Right lobe of liver (tissue), 6 donors: ENCODE measurements at regions not wholly inside any gene's neighbourhood (a gene's known extent, or its start where the extent isn't known, plus 50 kb on each side); places are given as distances from the start of the nearest gene placed in this dataset.

Source experiments
- ATAC-seq, 4 donors: fragments of 200-7000 bp; cut with Tn5 transposase; one replicate each; pipeline ENCODE4 v1.9.1; 2020; ENCODE audit warnings: mild to moderate bottlenecking in 4 of 4, moderate library complexity in 4 of 4
- DNase-seq, 3 donors: peaks; one replicate each; pipeline ENCODE4 v3.0.0-alpha.2; 2020
- H3K27ac ChIP-seq, 3 donors: fragments of 200-600 bp; one replicate each; pipeline ENCODE4 v1.8.0; 2022
- H3K27me3 ChIP-seq, 2 donors: fragments of 200-600 bp; one replicate each; pipeline ENCODE4 v1.8.0; 2022
- H3K36me3 ChIP-seq, 4 donors: fragments of 200-600 bp; sonication (generic) in 1 of 4; one replicate each; pipeline versions ENCODE4 v1.5.1 to v1.8.0; 2017 to 2022; ENCODE audit warnings: control low read depth in 1 of 4
- H3K4me1 ChIP-seq, 4 donors: fragments of 200-600 bp; sonication (generic) in 1 of 4; one replicate each; pipeline versions ENCODE4 v1.5.1 to v1.8.0; 2017 to 2022; ENCODE audit warnings: control low read depth in 1 of 4
- H3K4me3 ChIP-seq, 3 donors: fragments of 200-600 bp; one replicate each; pipeline ENCODE4 v1.8.0; 2022
- H3K9me3 ChIP-seq, 4 donors: fragments of 200-600 bp; sonication (generic) in 1 of 4; one replicate each; pipeline versions ENCODE4 v1.5.1 to v1.8.0; 2017 to 2022; ENCODE audit warnings: control low read depth in 1 of 4
- POLR2A ChIP-seq: fragments of 450-650 bp; IDR thresholded peaks from one replicate; pipeline ENCODE4 v1.6.1; 2017; ENCODE audit warnings: antibody characterized with exemption, mild to moderate bottlenecking
- WGBS: methylation state at CpG from one replicate; pipeline ENCODE4 v1.1.6; 2018; ENCODE audit warnings: low coverage, low lambda C conversion rate; ENCODE audit not compliant: insufficient coverage; ENCODE audit errors: missing lambda C conversion rate; 5-methylcytosine and 5-hydroxymethylcytosine counted together
- intact Hi-C, 2 donors: fragments of 100-400 bp; cut with DNase I; formaldehyde crosslinking; loops; one replicate each; pipeline versions ENCODE4 v1.11.2 to v1.14.1; 2022
- TF ChIP-seq, protein P1 (sequence below), 4 donors: fragments of 200-600 bp in 3 of 4; fragments of 450-650 bp in 1 of 4; IDR thresholded peaks; one replicate each; pipeline versions ENCODE4 v1.5.1 to v1.8.0; 2016 to 2022; ENCODE audit warnings: antibody characterized with exemption in 4 of 4, mild to moderate bottlenecking in 2 of 4
- donor health status: DM: no; HTN: yes; CAD: no.
- donor health status: DM: no; HTN: no; CAD: no.
- donor health status: DM: no; HTN: no; CAD: no.
- donor health status: DM: no; HTN: yes; CAD: no.
- donor health status: DM: no; HTN: yes; CAD: no.

DNA sequence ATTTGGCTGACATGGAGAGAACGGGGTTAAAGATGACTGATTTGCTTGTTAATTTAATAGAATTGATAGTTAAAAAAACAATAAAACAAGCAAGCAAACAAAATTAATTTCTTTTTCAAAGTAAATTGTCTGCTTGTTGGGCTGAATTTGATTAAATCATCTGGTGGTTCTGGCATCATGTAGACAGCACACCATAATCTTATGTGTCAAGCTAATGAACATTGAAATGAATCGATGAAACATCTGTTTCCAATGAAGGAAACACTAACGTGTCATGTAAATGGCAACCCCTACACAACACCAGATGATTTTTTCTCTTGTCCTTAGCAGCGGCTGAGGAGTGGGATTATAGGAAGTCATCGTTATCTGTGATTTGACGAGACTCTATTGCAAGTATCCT, 399.6 kb upstream of the RAG2 start:
- intact Hi-C loops, result no loop called here
- TF ChIP-seq, protein P1, sequence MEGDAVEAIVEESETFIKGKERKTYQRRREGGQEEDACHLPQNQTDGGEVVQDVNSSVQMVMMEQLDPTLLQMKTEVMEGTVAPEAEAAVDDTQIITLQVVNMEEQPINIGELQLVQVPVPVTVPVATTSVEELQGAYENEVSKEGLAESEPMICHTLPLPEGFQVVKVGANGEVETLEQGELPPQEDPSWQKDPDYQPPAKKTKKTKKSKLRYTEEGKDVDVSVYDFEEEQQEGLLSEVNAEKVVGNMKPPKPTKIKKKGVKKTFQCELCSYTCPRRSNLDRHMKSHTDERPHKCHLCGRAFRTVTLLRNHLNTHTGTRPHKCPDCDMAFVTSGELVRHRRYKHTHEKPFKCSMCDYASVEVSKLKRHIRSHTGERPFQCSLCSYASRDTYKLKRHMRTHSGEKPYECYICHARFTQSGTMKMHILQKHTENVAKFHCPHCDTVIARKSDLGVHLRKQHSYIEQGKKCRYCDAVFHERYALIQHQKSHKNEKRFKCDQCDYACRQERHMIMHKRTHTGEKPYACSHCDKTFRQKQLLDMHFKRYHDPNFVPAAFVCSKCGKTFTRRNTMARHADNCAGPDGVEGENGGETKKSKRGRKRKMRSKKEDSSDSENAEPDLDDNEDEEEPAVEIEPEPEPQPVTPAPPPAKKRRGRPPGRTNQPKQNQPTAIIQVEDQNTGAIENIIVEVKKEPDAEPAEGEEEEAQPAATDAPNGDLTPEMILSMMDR (IDR thresholded peaks at IDR 0.05), result no peak
- TF ChIP-seq POLR2A, result no peak
- no peaks in the 10 kb centered on the region for H3K9me3 ChIP-seq
- ATAC-seq (no peak), DNase-seq (no peak)
- WGBS, result 52% methylated on average over 6 of the region's 6 CpGs
- no peaks in the 10 kb centered on the region for H3K27me3 ChIP-seq
- no peak overlapping the region for H3K27ac ChIP-seq
- H3K4me1 ChIP-seq, result no peaks in the 10 kb centered on the region
- H3K36me3 ChIP-seq, result no peaks in the 10 kb centered on the region
- no peak overlapping the region for H3K4me3 ChIP-seq

DNA sequence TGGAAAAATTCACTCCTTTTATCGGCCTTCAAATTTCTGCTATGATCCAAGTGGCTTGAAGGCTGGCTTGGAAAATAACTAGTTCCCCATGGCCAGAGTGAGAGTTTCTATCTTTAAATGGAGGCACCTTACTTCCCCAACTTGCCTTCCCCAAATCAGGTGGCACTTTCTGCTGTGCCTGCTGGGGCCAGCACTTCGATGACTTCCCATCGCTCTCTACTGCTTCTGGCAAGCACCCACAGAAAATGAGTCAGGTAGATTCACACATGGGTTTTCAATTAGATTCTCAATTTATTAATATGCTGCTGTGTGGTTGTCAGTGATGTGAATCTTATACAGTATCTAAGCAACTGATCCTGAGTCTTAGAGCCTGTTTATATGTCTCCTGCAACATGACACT, 398.8 kb upstream of the RAG2 start:
- Histone ChIP-seq H3K4me3 (no peak overlapping the region), H3K9me3 (no peaks in the 10 kb centered on the region), H3K27ac (no peak overlapping the region), H3K36me3 (no peaks in the 10 kb centered on the region), H3K27me3 (no peaks in the 10 kb centered on the region), H3K4me1 (no peaks in the 10 kb centered on the region)
- intact Hi-C loops, result no loop called here
- DNase-seq (no peak), ATAC-seq (no peak)
- WGBS, result 93% methylated on average over 3 of the region's 3 CpGs
- TF ChIP-seq, protein P1 (IDR thresholded peaks at IDR 0.05), result no peak
- no peak for TF ChIP-seq POLR2A

DNA sequence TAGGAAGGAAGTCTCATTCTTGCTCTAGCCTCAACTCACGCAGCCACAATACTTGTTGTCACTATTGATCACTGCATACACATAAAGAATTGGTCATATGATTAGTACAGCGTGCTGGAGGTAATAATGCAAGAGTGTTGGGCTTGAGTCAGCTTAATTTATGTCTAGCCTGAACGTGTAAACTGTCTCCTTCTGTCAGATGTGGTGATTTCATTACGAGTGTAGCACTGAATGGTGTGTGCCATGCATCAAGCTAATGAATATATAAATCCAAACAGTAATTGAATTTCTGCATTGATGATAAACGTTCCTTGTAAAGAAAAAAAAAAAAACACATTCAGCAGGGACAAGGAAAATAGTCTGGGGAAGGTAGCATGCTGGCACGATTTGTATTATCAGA, 396.2 kb upstream of the RAG2 start:
- Histone ChIP-seq H3K36me3 (no peaks in the 10 kb centered on the region), H3K27me3 (no peaks in the 10 kb centered on the region), H3K4me3 (no peak overlapping the region), H3K9me3 (no peaks in the 10 kb centered on the region), H3K4me1 (no peaks in the 10 kb centered on the region), H3K27ac (no peak overlapping the region)
- WGBS, result 23% methylated on average over 6 of the region's 6 CpGs
- DNase-seq (no peak), ATAC-seq (no peak)
- intact Hi-C loops, result no loop called here
- TF ChIP-seq POLR2A, result no peak
- TF ChIP-seq, protein P1 (IDR thresholded peaks at IDR 0.05), result no peak

DNA sequence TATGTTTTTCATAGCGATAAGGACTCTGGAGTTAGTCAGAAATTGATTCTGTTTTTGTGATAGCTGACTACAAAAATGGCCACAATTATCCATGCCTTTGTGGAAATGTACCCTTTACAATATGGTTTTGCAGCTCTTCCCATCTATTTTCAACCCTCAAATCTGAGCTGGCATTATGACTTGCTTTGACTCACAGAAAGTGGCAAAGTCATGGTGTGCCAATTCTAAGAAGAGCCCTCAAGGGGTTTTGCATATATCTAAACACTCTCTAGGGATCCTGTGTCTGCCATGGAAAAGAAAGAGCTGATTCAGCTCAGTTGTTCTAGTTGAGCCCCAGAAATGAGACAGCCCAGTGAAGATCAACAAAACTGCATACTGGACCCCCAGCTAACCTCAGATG, 390.5 kb upstream of the RAG2 start:
- H3K36me3 ChIP-seq, result no peaks in the 10 kb centered on the region
- H3K4me1 ChIP-seq, result no peaks in the 10 kb centered on the region
- ATAC-seq (no peak), DNase-seq (no peak)
- no peak for TF ChIP-seq POLR2A
- TF ChIP-seq, protein P1 (IDR thresholded peaks at IDR 0.05), result no peak
- H3K9me3 ChIP-seq, result no peaks in the 10 kb centered on the region
- WGBS, result 79% methylated on average over 1 of the region's 1 CpG
- H3K4me3 ChIP-seq, result no peak overlapping the region
- intact Hi-C loops, result no loop called here
- no peak overlapping the region for H3K27ac ChIP-seq
- no peaks in the 10 kb centered on the region for H3K27me3 ChIP-seq

DNA sequence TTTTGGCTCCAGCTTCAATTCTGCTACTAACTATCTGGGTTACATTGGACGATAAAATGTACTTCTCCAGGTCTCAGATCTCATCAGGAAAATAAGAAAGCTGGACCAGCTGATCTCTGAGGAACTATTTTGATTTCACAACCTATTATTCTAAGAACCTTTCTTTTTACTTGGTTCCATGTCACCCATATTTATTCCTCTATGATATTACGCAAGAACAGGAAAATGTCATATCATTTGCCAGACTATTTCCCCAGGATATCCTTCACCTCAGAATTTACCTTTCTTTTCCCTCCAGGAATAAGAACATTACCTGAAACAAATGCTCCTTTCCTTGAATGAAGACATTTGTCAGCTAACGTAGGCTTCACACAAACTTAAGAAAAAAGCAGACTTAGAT, 387.5 kb upstream of the RAG2 start:
- 54% methylated on average over 3 of the region's 3 CpGs for WGBS
- Histone ChIP-seq H3K27ac (no peak overlapping the region), H3K36me3 (no peaks in the 10 kb centered on the region), H3K4me1 (no peaks in the 10 kb centered on the region), H3K4me3 (no peak overlapping the region), H3K9me3 (no peaks in the 10 kb centered on the region), H3K27me3 (no peaks in the 10 kb centered on the region)
- no peak for ATAC-seq
- DNase-seq, result no peak
- intact Hi-C loops, result no loop called here
- TF ChIP-seq, protein P1 (IDR thresholded peaks at IDR 0.05), result no peak
- no peak for TF ChIP-seq POLR2A
